HEK293T (cell line): ENCODE measurements at regions not wholly inside any gene's neighbourhood (a gene's known extent, or its start where the extent isn't known, plus 50 kb on each side); places are given as distances from the start of the nearest gene placed in this dataset.

Experiments used
- ARNT ChIP-seq: fragments of 450-650 bp; IDR thresholded peaks from 2 replicates; pipeline ENCODE4 v1.6.1; 2017; ENCODE audit warnings: mild to moderate bottlenecking
- BHLHE40 ChIP-seq: fragments of 450-650 bp; IDR thresholded peaks from 2 replicates; pipeline ENCODE4 v1.6.1; 2016; ENCODE audit warnings: mild to moderate bottlenecking, moderate library complexity, borderline replicate concordance
- CTBP1 ChIP-seq: fragments of 450-650 bp; IDR thresholded peaks from 2 replicates; pipeline ENCODE4 v1.6.1; 2016; ENCODE audit warnings: borderline replicate concordance
- FOXK2 ChIP-seq: fragments of 450-650 bp; IDR thresholded peaks from 2 replicates; pipeline ENCODE4 v1.6.1; 2016; ENCODE audit warnings: mild to moderate bottlenecking
- FOXM1 ChIP-seq: fragments of 450-650 bp; IDR thresholded peaks from 2 replicates; pipeline ENCODE4 v1.6.1; 2017; ENCODE audit warnings: mild to moderate bottlenecking, borderline replicate concordance
- LEF1 ChIP-seq: fragments of 450-650 bp; IDR thresholded peaks from 2 replicates; pipeline ENCODE4 v1.6.1; 2017; ENCODE audit warnings: mild to moderate bottlenecking, borderline replicate concordance
- NFRKB ChIP-seq: fragments of 450-650 bp; IDR thresholded peaks from 2 replicates; pipeline ENCODE4 v1.6.1; 2016; ENCODE audit warnings: mild to moderate bottlenecking, moderate library complexity
- PKNOX1 ChIP-seq: fragments of 450-650 bp; IDR thresholded peaks from 2 replicates; pipeline ENCODE4 v1.6.1; 2016
- SP1 ChIP-seq: fragments of 450-650 bp; IDR thresholded peaks from 2 replicates; pipeline ENCODE4 v1.6.1; 2017
- TARDBP ChIP-seq: fragments of 450-650 bp; IDR thresholded peaks from 2 replicates; pipeline ENCODE4 v1.6.1; 2016
- ZNF384 ChIP-seq: fragments of 450-650 bp; IDR thresholded peaks from 2 replicates; pipeline ENCODE4 v1.6.1; 2016

DNA sequence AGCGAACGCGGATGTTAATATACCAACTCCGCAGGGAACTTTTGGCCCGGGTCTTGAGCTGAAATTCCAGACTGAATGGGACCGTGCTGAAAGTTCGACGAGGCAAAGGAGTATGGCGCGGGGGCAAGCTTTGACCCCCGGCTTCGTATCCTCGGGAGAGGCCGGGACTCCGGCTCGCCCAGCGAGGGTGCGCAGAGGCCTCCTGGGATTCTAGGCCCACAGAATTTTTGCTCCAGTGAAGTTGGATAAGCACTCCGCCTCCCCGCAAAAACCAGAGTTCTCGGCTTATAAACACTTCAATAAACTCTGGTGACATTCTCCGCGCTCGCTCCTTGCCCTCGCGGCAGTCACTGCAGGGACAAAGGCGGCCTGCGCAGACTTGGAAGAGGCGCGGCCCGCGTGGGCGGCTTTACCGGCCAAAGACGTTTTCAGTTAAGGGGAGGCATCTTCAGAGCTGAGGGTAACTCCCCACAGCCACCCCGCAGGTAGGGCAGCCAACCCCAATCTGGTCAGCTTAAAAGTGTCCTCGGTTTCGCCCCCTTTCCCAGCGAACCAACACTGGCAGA, 112.6 kb downstream of the KCNRG start:
- TF ChIP-seq FOXM1 (no peak), LEF1 (no peak), PKNOX1 (no peak), SP1 (no peak), ZNF384 (no peak), NFRKB (no peak), BHLHE40 (no peak), FOXK2 (no peak), CTBP1 (no peak), ARNT (no peak), TARDBP (no peak)
